HAP-1 (cell line): ENCODE measurements at regions not wholly inside any gene's neighbourhood (a gene's known extent, or its start where the extent isn't known, plus 50 kb on each side); places are given as distances from the start of the nearest gene placed in this dataset.
"Not testable (repeated sequence)": the region's sequence is repeated elsewhere in the genome, so short reads cannot be mapped to it uniquely, and the experiment has no call there.

Source experiments
- DNase-seq, 2 experiments: peaks; one replicate each; pipeline ENCODE4 v3.0.0-alpha.2; 2016 to 2020; ENCODE audit warnings: low spot score in 2 of 2
- H3K27me3 ChIP-seq: fragments of 250-450 bp; sonication (Bioruptor Pico); 2 replicates; pipeline ENCODE4 v1.5.1; 2020; ENCODE audit warnings: low read depth, mild to moderate bottlenecking, moderate library complexity
- H3K36me3 ChIP-seq: fragments of 250-450 bp; sonication (Bioruptor Pico); replicated peaks from 2 replicates; pipeline ENCODE4 v1.5.1; 2020; ENCODE audit warnings: mild to moderate bottlenecking
- H3K4me1 ChIP-seq: fragments of 250-450 bp; sonication (Bioruptor Pico); 2 replicates; pipeline ENCODE4 v1.5.1; 2020; ENCODE audit warnings: mild to moderate bottlenecking
- H3K4me3 ChIP-seq: fragments of 250-450 bp; sonication (Bioruptor Pico); 2 replicates; pipeline ENCODE4 v1.5.1; 2020; ENCODE audit warnings: mild to moderate bottlenecking, moderate library complexity
- H3K9me3 ChIP-seq: fragments of 250-450 bp; sonication (Bioruptor Pico); 2 replicates; pipeline ENCODE4 v1.5.1; 2020; ENCODE audit warnings: mild to moderate bottlenecking, moderate library complexity
- in situ Hi-C: fragments of 300-500 bp; cut with MboI; formaldehyde crosslinking; loops from 3 replicates; pipeline ENCODE4 v1.14.3; 2020; ENCODE audit warnings: low sequenced_read_pairs, inconsistent platforms, mixed read lengths

DNA sequence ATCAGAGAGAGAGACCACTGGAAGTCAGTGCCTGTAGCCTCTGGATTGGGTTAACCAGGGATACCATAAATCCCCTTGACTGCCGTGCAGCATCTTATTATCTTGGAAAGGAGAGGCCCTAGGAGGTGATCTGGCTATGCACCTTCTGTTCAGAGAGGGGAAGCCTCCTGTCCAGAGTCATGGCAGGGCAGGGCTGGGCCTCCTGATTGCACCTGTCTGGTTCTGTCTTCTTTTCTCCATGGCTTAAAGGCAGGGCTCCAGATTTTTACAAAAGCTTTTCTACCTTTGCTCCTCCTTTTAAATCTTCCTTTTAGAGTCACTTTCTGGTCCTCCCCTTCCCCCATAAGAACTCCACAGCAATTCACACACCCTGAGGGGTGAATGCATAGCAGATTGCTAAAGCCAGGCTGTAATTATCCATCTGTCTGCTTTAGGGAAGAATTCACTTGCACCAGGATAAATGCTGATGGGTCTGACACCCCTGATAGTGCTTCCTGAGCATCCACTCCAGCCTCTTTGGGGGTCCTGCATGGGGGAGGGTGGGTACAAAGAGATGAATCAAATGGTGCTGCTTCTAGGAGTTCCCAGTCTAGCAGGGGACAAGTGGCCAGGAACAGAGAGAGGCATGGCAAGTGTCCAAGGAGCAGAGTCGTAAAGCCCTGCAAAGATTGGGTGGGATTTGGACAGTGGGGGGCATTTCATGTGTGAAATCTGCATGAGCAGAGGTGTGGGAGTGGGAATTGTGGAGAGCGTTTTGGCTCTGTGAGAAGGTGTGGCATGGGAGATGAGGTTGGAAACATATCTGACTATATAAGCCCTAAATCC, 141.3 kb upstream of the ALDH1B1 start:
- Histone ChIP-seq H3K27me3 (no peaks in the 10 kb centered on the region), H3K9me3 (no peaks in the 10 kb centered on the region), H3K4me1 (no peaks in the 10 kb centered on the region; the same call in 1 of the 2 replicates), H3K36me3 (no peaks in the 10 kb centered on the region), H3K4me3 (no peak overlapping the region)
- no peak for DNase-seq
- in situ Hi-C loops, result no loop called here

DNA sequence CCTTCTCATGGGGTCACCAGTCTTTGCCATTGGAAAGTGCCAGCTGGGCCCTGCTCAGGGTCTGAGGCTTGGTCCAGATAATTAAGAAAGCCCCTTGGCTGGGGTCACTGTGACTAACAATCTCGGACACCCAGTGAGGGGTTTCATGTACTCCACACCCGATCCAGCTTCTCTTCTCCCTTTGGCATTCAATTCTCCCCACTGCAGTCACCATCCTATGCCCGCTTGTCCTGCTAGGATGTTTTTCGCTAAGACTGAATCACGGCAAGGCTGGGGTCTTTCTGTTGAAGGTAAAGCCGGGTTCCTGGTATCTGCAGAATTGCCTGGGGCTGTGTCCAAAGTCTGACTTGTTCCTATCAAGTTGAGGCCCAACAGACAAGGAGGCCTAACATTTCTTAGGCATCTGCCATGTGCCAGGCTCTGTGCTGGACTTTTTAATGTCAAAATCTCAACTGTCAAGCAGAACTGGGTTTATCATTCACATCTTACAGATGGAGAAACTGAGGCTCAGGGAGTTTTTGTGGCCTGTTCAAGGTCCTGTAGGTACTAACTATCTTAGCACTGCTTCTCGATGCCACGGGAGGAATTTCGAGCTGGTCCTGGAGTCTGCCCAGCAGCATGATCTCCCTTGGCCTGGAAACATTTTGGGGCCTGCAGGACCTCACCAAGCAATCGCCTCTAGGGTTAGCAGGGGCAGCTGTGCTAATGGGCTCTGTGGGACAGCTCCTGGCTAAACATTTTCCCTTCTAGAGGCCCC, 142.0 kb upstream of the ALDH1B1 start:
- Histone ChIP-seq H3K27me3 (no peaks in the 10 kb centered on the region), H3K36me3 (no peaks in the 10 kb centered on the region), H3K9me3 (no peaks in the 10 kb centered on the region), H3K4me3 (no peak overlapping the region), H3K4me1 (no peaks in the 10 kb centered on the region; the same call in 1 of the 2 replicates)
- DNase-seq, result no peak
- in situ Hi-C loops, result no loop called here

DNA sequence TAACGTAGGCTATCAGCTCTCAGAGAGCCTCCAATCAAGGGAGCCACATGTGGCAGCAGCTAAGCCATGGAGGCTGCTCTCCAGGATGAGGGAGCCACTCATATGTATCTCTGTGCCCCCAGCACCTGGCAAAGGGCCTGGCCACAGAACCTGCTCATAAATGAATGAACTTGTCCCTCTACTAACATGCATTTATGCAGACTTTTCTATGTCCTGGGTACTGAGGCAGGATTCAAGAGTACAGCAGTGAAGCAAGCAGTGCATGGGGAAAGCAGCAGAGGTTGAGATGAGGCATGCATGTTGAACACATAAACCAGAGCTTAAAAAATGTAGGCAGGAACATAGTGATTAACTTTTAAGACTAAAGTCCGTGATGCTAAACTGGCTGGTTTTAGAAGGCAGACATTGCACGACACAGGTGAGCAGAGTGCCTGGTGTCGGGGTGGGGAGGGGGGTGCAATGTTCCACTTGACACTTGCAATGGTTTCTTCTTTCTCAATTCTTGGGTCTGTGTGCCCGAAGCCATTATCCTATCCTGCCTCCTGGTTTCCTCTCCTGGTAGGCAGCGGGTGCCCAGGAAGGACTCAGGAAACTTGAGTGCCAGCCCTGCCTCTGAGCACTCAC, 142.8 kb upstream of the ALDH1B1 start:
- H3K4me1 ChIP-seq, result no peaks in the 10 kb centered on the region; the same call in 1 of the 2 replicates
- no peaks in the 10 kb centered on the region for H3K36me3 ChIP-seq
- no peak for DNase-seq
- H3K27me3 ChIP-seq, result no peaks in the 10 kb centered on the region
- in situ Hi-C loops, result no loop called here
- no peak overlapping the region for H3K4me3 ChIP-seq
- no peaks in the 10 kb centered on the region for H3K9me3 ChIP-seq

DNA sequence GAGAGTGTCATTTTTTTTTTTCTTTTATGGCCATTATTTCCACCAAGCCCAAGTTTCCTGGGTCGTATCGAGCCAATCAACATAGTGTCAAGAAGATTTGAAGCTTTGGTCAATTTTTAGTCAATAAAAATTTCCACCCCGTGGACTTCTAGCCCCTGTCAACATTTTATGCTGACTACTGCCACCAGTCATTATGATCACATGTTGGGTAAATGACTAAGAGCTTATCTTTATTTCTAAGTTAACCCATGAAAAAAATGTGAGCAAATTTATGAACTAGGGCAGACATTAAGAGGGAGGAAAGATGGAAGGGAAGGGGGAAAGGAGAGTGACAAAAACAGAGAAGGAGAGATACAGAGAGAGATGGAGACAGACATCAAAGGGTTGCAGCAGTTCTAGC, 143.5 kb upstream of the ALDH1B1 start:
- H3K36me3 ChIP-seq, result no peaks in the 10 kb centered on the region
- no peaks in the 10 kb centered on the region for H3K9me3 ChIP-seq
- H3K4me3 ChIP-seq, result no peak overlapping the region
- H3K27me3 ChIP-seq, result no peaks in the 10 kb centered on the region
- DNase-seq, result no peak
- H3K4me1 ChIP-seq, result no peaks in the 10 kb centered on the region; the same call in 1 of the 2 replicates
- in situ Hi-C loops, result no loop called here

DNA sequence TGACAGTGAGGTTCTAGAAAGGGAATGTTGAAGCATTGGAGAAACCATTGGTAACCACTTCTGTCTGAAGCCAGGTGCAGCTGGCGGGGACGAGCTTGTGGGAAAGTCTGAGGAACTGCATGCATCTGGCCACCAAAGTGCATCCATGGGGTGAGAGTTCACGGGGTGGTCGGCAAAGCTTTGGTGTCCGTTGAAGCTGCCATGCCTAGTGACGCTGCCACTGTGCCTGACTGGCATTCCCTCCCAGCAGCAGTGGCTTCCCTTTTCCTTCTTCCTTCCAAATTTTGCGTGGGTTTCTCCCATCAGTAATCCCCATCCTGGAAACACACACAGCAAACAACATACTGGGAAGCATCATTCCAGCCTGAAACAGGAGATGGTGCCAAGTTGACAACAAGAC, 145.7 kb upstream of the ALDH1B1 start:
- DNase-seq, result no peak
- no peak overlapping the region for H3K4me3 ChIP-seq
- H3K36me3 ChIP-seq, result no peaks in the 10 kb centered on the region
- no peaks in the 10 kb centered on the region for H3K9me3 ChIP-seq
- H3K27me3 ChIP-seq, result no peaks in the 10 kb centered on the region
- in situ Hi-C loops, result no loop called here
- H3K4me1 ChIP-seq, result no peaks in the 10 kb centered on the region; the same call in 1 of the 2 replicates

DNA sequence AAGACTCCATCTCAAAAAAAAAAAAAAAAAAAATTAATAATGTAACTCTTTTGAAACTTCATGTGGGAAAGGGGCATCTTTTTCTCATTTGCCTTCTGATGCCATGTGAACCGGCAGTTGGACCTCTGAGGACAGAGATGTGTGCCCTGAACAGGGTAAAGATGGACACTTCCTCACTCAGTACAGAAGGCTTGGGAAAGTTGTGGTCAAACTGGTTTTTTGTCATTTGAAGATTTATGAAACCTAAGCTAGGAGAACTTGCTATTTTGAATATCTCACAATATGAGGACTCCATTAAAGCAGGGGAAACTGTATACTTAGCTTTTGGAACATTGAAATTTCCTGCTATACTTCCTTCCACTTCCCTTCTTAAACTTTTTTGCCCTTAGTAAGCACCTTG, 147.5 kb upstream of the ALDH1B1 start:
- in situ Hi-C loops, result no loop called here

DNA sequence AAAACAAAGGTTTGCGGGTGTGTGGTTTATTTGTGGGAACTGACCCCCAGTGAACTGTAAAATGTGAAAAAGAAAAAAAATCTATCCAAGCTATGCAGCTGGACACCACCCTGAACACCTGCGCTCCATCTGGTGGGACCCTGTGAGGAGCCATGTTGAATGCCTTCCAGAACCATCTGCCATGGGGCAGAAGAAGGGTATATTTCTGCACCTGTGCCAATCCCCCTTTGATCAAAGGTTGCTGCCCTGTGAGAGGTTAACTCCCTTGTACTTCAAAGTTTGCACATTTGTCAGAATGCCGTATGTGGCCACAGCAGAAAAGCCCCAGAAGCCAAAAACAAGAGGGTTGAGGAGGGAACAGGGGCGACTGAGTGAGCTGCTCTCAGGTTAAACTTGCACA, 148.5 kb upstream of the ALDH1B1 start:
- Histone ChIP-seq H3K4me1 (no peaks in the 10 kb centered on the region; the same call in 1 of the 2 replicates), H3K9me3 (peaks cover 1% of the 10 kb centered on the region; the same call in 1 of the 2 replicates), H3K36me3 (no peaks in the 10 kb centered on the region), H3K4me3 (no peak overlapping the region), H3K27me3 (no peaks in the 10 kb centered on the region)
- in situ Hi-C loops, result no loop called here
- DNase-seq, result no peak

More for the DNA sequence above, 147.5 kb upstream of the ALDH1B1 start:
- Histone ChIP-seq H3K9me3 (no peaks in the 10 kb centered on the region), H3K36me3 (no peaks in the 10 kb centered on the region), H3K4me3 (no peak overlapping the region), H3K4me1 (no peaks in the 10 kb centered on the region; the same call in 1 of the 2 replicates), H3K27me3 (no peaks in the 10 kb centered on the region)
- no peak for DNase-seq

DNA sequence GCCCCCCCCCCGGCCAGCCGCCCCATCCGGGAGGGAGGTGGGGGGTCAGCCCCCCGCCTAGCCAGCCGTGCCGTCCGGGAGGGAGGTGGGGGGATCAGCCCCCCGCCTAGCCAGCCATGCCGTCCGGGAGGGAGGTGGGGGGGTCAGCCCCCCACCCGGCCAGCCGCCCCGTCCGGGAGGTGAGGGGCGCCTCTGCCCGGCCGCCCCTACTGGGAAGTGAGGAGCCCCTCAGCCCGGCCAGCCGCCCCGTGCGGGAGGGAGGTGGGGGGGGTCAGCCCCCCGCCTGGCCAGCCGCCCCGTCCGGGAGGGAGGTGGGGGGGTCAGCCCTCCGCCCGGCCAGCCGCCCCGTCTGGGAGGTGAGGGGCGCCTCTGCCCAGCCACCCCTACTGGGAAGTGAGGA, 150.4 kb upstream of the ALDH1B1 start:
- DNase-seq, H3K36me3 ChIP-seq, H3K27me3 ChIP-seq, H3K4me3 ChIP-seq, H3K9me3 ChIP-seq, in situ Hi-C loops, H3K4me1 ChIP-seq: not testable (repeated sequence)

DNA sequence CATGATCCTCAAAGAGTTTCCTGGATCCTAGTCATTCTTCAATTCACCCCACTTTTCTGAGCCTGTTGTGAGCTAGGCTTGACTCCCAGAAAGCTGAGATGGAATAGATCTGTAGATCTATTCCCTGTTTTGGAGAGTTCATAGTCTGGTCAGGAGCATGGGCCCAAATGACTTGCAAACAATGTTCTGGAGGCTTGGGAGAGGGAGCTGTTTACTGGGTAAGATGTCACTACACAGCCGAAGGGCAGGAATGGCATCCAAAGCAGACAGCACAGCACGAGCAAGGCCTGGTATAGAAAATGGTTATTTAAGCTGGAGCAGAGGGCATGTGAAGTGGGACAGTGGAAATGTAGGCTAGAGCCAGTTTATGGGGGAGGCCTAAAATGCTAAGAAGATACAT, 152.5 kb upstream of the ALDH1B1 start:
- H3K27me3 ChIP-seq, result no peaks in the 10 kb centered on the region

DNA sequence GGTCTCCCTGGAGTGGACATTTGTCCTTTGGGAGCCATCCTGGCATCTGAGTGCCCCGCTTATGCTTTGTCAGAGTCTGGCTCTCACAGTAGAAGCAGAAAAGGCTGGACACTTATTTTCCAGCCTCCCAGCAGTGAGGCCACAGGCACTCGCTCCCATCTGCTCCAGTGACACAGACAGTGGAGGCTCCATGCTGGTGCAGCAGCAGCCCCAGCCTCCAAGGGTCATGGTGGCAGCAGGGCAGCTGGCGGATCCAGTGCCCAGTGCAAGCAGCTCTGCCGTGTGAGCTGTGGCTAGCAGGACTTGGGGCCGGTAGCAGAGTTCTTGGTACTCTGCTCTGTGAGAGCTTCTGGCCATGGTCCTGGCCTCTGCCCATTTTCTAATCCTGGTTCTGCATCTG, 157.3 kb upstream of the ALDH1B1 start:
- in situ Hi-C loops, result no loop called here
- no peaks in the 10 kb centered on the region for H3K4me1 ChIP-seq
- no peaks in the 10 kb centered on the region for H3K27me3 ChIP-seq
- H3K36me3 ChIP-seq, result no peaks in the 10 kb centered on the region
- no peak for DNase-seq
- H3K9me3 ChIP-seq, result peaks cover 2% of the 10 kb centered on the region; the same call in 1 of the 2 replicates
- H3K4me3 ChIP-seq, result no peak overlapping the region

More for the DNA sequence above, 152.5 kb upstream of the ALDH1B1 start:
- no peaks in the 10 kb centered on the region for H3K4me1 ChIP-seq
- DNase-seq, result no peak
- in situ Hi-C loops, result no loop called here
- peaks cover 2% of the 10 kb centered on the region; the same call in 1 of the 2 replicates for H3K9me3 ChIP-seq
- H3K36me3 ChIP-seq, result no peaks in the 10 kb centered on the region
- no peak overlapping the region for H3K4me3 ChIP-seq

DNA sequence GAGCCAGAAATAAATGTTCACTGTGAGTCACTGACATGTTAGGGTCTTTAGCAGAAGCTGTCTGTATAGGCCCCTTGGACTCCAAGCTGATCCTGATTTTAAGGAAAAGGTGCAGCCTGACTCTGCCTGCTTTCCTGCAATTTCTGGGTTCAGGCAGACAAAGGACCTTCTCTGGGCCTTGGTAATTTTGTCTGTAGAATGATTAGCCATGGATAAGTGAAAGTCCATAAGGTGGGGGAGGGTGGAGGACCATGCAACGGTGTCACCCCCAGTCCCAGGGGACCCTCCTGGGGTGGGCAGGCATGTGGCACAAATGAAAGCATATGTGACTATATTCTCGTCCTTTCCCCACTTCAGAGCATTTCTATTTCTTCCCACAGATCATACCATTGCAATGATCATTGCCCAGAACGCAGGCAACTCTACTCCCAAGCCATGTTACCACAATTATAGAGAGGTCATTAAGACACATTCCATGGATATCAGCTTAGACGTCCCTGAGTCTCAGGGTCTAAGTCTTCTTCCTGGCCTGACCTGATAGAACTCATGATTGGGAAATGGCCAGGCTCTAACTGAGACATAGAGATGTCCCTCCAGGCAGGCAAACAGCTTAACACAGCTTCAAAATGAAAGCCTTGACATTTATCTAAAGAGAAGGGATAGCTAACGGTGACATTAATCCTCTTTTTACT, 157.9 kb upstream of the ALDH1B1 start:
- Histone ChIP-seq H3K4me1 (no peaks in the 10 kb centered on the region), H3K36me3 (no peaks in the 10 kb centered on the region), H3K27me3 (peaks cover 2% of the 10 kb centered on the region; the same call in 1 of the 2 replicates), H3K4me3 (no peak overlapping the region), H3K9me3 (peaks cover 2% of the 10 kb centered on the region; the same call in 1 of the 2 replicates)
- in situ Hi-C loops, result loop anchor here (5.0 kb wide), 1 partner anchor 48 kb away; no protein-coding TSS in a partner anchor
- no peak for DNase-seq

DNA sequence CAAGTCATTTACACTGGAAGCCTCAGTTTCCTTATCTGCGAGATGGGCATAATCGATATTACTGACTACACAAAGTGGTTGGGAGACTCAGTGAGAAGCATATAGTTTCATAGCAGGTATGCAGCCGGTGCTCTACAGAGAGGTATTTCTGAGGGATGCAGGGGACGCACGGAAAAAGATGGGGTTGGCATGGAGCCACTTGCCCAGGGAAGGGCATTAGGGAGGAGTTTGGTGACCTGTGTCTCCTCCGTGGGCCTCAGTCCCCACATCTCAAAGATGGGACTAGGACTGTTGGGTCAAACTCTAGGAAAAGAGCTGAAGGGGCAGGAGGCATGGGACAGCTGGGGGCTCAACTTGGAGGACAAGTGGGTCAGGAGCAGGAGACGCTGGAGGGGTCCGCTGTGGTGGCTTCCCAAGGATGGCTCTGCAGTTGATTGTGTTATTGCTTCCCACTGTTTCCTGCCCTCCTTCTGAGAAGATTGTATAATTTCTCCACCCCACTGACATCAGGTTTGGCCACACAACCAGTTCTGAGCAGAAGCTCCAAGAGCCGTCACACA, 158.6 kb upstream of the ALDH1B1 start:
- Histone ChIP-seq H3K4me1 (no peaks in the 10 kb centered on the region), H3K9me3 (no peaks in the 10 kb centered on the region; the same call in 1 of the 2 replicates), H3K27me3 (peaks cover 2% of the 10 kb centered on the region; the same call in 1 of the 2 replicates), H3K36me3 (no peaks in the 10 kb centered on the region), H3K4me3 (no peak overlapping the region)
- in situ Hi-C loops, result loop anchor here (5.0 kb wide), 1 partner anchor 48 kb away; no protein-coding TSS in a partner anchor
- DNase-seq, result no peak

DNA sequence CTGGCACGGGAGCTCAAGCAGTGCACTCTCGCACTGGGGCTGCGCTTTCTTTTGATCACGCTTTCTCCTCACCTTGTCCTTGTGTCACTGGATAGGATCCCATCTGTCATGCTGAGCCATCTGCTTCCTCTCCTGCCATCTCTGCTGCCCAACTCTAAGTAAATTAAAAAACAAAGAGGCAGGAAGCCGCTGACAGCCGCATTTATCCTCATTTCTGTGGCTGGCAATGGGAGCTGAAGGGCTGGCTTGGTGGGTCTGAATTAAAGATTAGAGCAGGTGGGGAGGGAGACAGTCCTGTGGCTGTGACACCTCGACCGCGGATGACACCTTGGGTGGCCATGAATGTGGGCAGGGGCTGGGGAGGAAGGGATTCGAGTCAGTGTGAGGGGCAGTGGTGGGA, 159.2 kb upstream of the ALDH1B1 start:
- no peak overlapping the region for H3K4me3 ChIP-seq
- H3K27me3 ChIP-seq, result peaks cover 5% of the 10 kb centered on the region; the same call in 1 of the 2 replicates
- no peaks in the 10 kb centered on the region for H3K36me3 ChIP-seq
- in situ Hi-C loops, result loop anchor here (5.0 kb wide), 1 partner anchor 49 kb away; no protein-coding TSS in a partner anchor
- H3K9me3 ChIP-seq, result no peaks in the 10 kb centered on the region
- H3K4me1 ChIP-seq, result peaks cover 4% of the 10 kb centered on the region; the same call in 1 of the 2 replicates
- no peak for DNase-seq
